AG04449 (cell line): ENCODE measurements at regions not wholly inside any gene's neighbourhood (a gene's known extent, or its start where the extent isn't known, plus 50 kb on each side); places are given as distances from the start of the nearest gene placed in this dataset.

Experiments
- CTCF ChIA-PET: fragments of 350-600 bp; formaldehyde crosslinking; extraction: SDS; loops from one replicate; lab custom pipeline; 2021; ENCODE audit warnings: antibody characterized with exemption; lab: Yijun Ruan, JAX
- POLR2A ChIA-PET: fragments of 400-600, 350-600 bp; formaldehyde crosslinking; extraction: SDS; loops from one replicate; lab custom pipeline; 2020; ENCODE audit warnings: antibody characterized with exemption, inconsistent platforms; lab: Yijun Ruan, JAX
- DNase-seq: peaks from one replicate; pipeline ENCODE4 v3.0.0-alpha.2; 2010; ENCODE audit warnings: low read depth, low spot score
- H3K4me3 ChIP-seq: 2 replicates; pipeline ENCODE4 v1.5.1; 2011; ENCODE audit warnings: low read depth, mild to moderate bottlenecking, control low read depth, low read length
- CTCF ChIP-seq: IDR thresholded peaks from one replicate; pipeline ENCODE4 v1.5.1; 2011; ENCODE audit warnings: mild to moderate bottlenecking, moderate library complexity, low read length, control low read depth, inconsistent platforms; ENCODE audit not compliant: insufficient read depth; ENCODE audit errors: missing control alignments

- POLR2A ChIA-PET, result no interaction called here
- CTCF ChIA-PET, result no interaction called here
- no peak for TF ChIP-seq CTCF
- H3K4me3 ChIP-seq, result no peak overlapping the region
- no peak for DNase-seq
Observed at GRCh38 chr16:13634959-13635358, 285.0 kb upstream of the ERCC4 start.

GRCh38 chr16:13638218-13638617, 281.7 kb upstream of the ERCC4 start:
- no peak for TF ChIP-seq CTCF
- no peak overlapping the region for H3K4me3 ChIP-seq
- no peak for DNase-seq
- ChIA-PET POLR2A (no interaction called here), CTCF (no interaction called here)

GRCh38 chr16:13643412-13643811, 276.5 kb upstream of the ERCC4 start:
- CTCF ChIA-PET, result no interaction called here
- DNase-seq, result no peak
- no peak overlapping the region for H3K4me3 ChIP-seq
- POLR2A ChIA-PET, result no interaction called here
- no peak for TF ChIP-seq CTCF

GRCh38 chr16:13645601-13646245, 274.2 kb upstream of the ERCC4 start:
- DNase-seq, result no peak
- ChIA-PET CTCF (interaction anchor here (1.1 kb wide), 1 partner anchor 11 kb away, joined by 3 read pairs; no protein-coding TSS in a partner anchor), POLR2A (no interaction called here)
- no peak overlapping the region for H3K4me3 ChIP-seq
- no peak for TF ChIP-seq CTCF

- DNase-seq, result no peak
- ChIA-PET POLR2A (no interaction called here), CTCF (no interaction called here)
- TF ChIP-seq CTCF, result no peak
- no peak overlapping the region for H3K4me3 ChIP-seq
Observed at GRCh38 chr16:13660807-13661206, 259.1 kb upstream of the ERCC4 start.

GRCh38 chr16:13665876-13666275, 254.1 kb upstream of the ERCC4 start:
- ChIA-PET CTCF (no interaction called here), POLR2A (no interaction called here)
- H3K4me3 ChIP-seq, result no peak overlapping the region
- DNase-seq, result no peak
- no peak for TF ChIP-seq CTCF
